ENCODE measurements at regions not wholly inside any gene's neighbourhood (a gene's known extent, or its start where the extent isn't known, plus 50 kb on each side); places are given as distances from the start of the nearest gene placed in this dataset.
A peak's percentile ranks its signal among the peaks of the same experiment; 100 is the strongest.
"Not testable (repeated sequence)": the region's sequence is repeated elsewhere in the genome, so short reads cannot be mapped to it uniquely, and the experiment has no call there.

- DNase-seq (ENCODE audit: low spot score): no peak
Observed at GRCh38 chr2:60246583-60246982, 306.9 kb downstream of the BCL11A start.

GRCh38 chr2:60234274-60234986 is 319.0 kb downstream of the BCL11A start:
- DNase-seq (ENCODE audit: low spot score): no peak

- DNase-seq (ENCODE audit: low spot score): no peak
Observed at GRCh38 chr2:60230596-60230995, 322.9 kb downstream of the BCL11A start.

GRCh38 chr2:60230037-60230436 is 323.4 kb downstream of the BCL11A start:
- DNase-seq (ENCODE audit: low spot score): no peak

GRCh38 chr2:60226943-60227342 is 326.5 kb downstream of the BCL11A start:
- DNase-seq (ENCODE audit: low spot score): no peak

- DNase-seq (ENCODE audit: low spot score): no peak
Observed at GRCh38 chr2:60226191-60226590, 327.3 kb downstream of the BCL11A start.

GRCh38 chr2:60223859-60224258 is 329.6 kb downstream of the BCL11A start:
- no peak for DNase-seq (ENCODE audit: low spot score)

GRCh38 chr2:60221098-60221497 is 332.4 kb downstream of the BCL11A start:
- no peak for DNase-seq (ENCODE audit: low spot score)

GRCh38 chr2:60219536-60219935 is 333.9 kb downstream of the BCL11A start:
- DNase-seq (ENCODE audit: low spot score): no peak

GRCh38 chr2:60216452-60216995 is 336.9 kb downstream of the BCL11A start:
- peak; percentile 64 for DNase-seq (ENCODE audit: low spot score)

- no peak for DNase-seq (ENCODE audit: low spot score)
Observed at GRCh38 chr2:60215386-60215901, 338.0 kb downstream of the BCL11A start.

GRCh38 chr2:60214626-60214875 is 338.9 kb downstream of the BCL11A start:
- DNase-seq (ENCODE audit: low spot score): no peak

GRCh38 chr2:60213865-60214625 is 339.4 kb downstream of the BCL11A start:
- peak; percentile 18 for DNase-seq (ENCODE audit: low spot score)

- DNase-seq (ENCODE audit: low spot score): no peak
Observed at GRCh38 chr2:60212181-60212945, 341.1 kb downstream of the BCL11A start.

GRCh38 chr2:60189006-60189405 is 364.4 kb downstream of the BCL11A start:
- DNase-seq (ENCODE audit: low spot score): not testable (repeated sequence)

GRCh38 chr2:60175290-60175689 is 378.2 kb downstream of the BCL11A start:
- no peak for DNase-seq (ENCODE audit: low spot score)

- DNase-seq (ENCODE audit: low spot score): no peak
Observed at GRCh38 chr2:60174146-60174545, 379.3 kb downstream of the BCL11A start.

GRCh38 chr2:60172801-60173200 is 380.7 kb downstream of the BCL11A start:
- DNase-seq (ENCODE audit: low spot score): no peak

- no peak for DNase-seq (ENCODE audit: low spot score)
Observed at GRCh38 chr2:60170272-60170671, 383.2 kb downstream of the BCL11A start.

GRCh38 chr2:60168247-60168646 is 385.2 kb downstream of the BCL11A start:
- no peak for DNase-seq (ENCODE audit: low spot score)

- DNase-seq (ENCODE audit: low spot score): no peak
Observed at GRCh38 chr2:60167089-60167488, 386.4 kb downstream of the BCL11A start.

GRCh38 chr2:60163691-60164090 is 389.8 kb downstream of the BCL11A start:
- no peak for DNase-seq (ENCODE audit: low spot score)

- DNase-seq (ENCODE audit: low spot score): no peak
Observed at GRCh38 chr2:60159519-60159918, 393.9 kb downstream of the BCL11A start.
